IMR-90 (cell line): ENCODE measurements at regions not wholly inside any gene's neighbourhood (a gene's known extent, or its start where the extent isn't known, plus 50 kb on each side); places are given as distances from the start of the nearest gene placed in this dataset.

Experiments used
- ATAC-seq: fragments of 200-7000 bp; cut with Tn5 transposase; 2 replicates; pipeline ENCODE4 v1.9.1; 2020; ENCODE audit warnings: low read depth, mild to moderate bottlenecking, moderate library complexity
- BruUV-seq: library from RNA; stranded (reverse); fragments of 400-500 nt; replicated peaks from 2 replicates; lab custom pipeline; 2021; lab: Mats Ljungman, UMichigan
- CTCF ChIA-PET: fragments of 300-600 bp; formaldehyde crosslinking; extraction: SDS; loops from one replicate; lab custom pipeline; 2021; ENCODE audit warnings: antibody characterized with exemption; lab: Yijun Ruan, JAX
- POLR2A ChIA-PET: fragments of 300-600 bp; sonication (Branson Sonifier 250); formaldehyde crosslinking; loops from one replicate; lab custom pipeline; 2022; ENCODE audit warnings: antibody characterized with exemption; ENCODE audit not compliant: unreplicated experiment; lab: Charles Lee
- DNase-seq: peaks from one replicate; pipeline ENCODE4 v3.0.0; 2013
- H2AFZ ChIP-seq: replicated peaks from 2 replicates; pipeline ENCODE3; 2013; ENCODE audit warnings: low read length, mild to moderate bottlenecking; ENCODE audit not compliant: poor library complexity
- H2AK5ac ChIP-seq: 2 replicates; pipeline ENCODE4 v1.6.1; 2013; ENCODE audit warnings: low read depth, low read length, inconsistent platforms
- H2AK9ac ChIP-seq: replicated peaks from 2 replicates; pipeline ENCODE3; 2013; ENCODE audit warnings: mild to moderate bottlenecking, low read depth, low read length, moderate library complexity; ENCODE audit not compliant: poor library complexity
- H2BK120ac ChIP-seq: 2 replicates; pipeline ENCODE4 v1.6.1; 2013; ENCODE audit warnings: low read depth, low read length, inconsistent platforms
- H2BK15ac ChIP-seq: 3 replicates; pipeline ENCODE4 v1.6.1; 2013; ENCODE audit warnings: low read depth, low read length, inconsistent platforms
- H2BK20ac ChIP-seq: 2 replicates; pipeline ENCODE4 v1.6.1; 2013; ENCODE audit warnings: low read depth, mild to moderate bottlenecking, inconsistent platforms, low read length, moderate library complexity
- H2BK5ac ChIP-seq: 2 replicates; pipeline ENCODE4 v1.6.1; 2013; ENCODE audit warnings: mild to moderate bottlenecking, low read depth, low read length, inconsistent platforms; ENCODE audit not compliant: poor library complexity, severe bottlenecking
- H3K14ac ChIP-seq: replicated peaks from 2 replicates; pipeline ENCODE4 v1.6.1; 2013; ENCODE audit warnings: low read depth, low read length, inconsistent platforms
- H3K18ac ChIP-seq: 2 replicates; pipeline ENCODE4 v1.6.1; 2013; ENCODE audit warnings: low read depth, low read length, control low read depth
- H3K23ac ChIP-seq: 2 replicates; pipeline ENCODE4 v1.6.1; 2013; ENCODE audit warnings: low read depth, low read length, inconsistent platforms
- H3K27ac ChIP-seq: 2 replicates; pipeline ENCODE4 v1.5.1; 2013; ENCODE audit warnings: mild to moderate bottlenecking, control low read depth, low read length; ENCODE audit not compliant: insufficient read depth
- H3K27me3 ChIP-seq: 2 replicates; pipeline ENCODE4 v1.6.1; 2013; ENCODE audit warnings: low read length; ENCODE audit not compliant: control insufficient read depth, insufficient read depth
- H3K36me3 ChIP-seq: 2 replicates; pipeline ENCODE4 v1.6.1; 2013; ENCODE audit warnings: low read length, mixed read lengths; ENCODE audit not compliant: control insufficient read depth, insufficient read depth
- H3K4ac ChIP-seq: 2 replicates; pipeline ENCODE4 v1.6.1; 2013; ENCODE audit warnings: low read depth, low read length, inconsistent platforms
- H3K4me1 ChIP-seq: 2 replicates; pipeline ENCODE4 v1.6.1; 2013; ENCODE audit warnings: low read length, mixed read lengths; ENCODE audit not compliant: control insufficient read depth, insufficient read depth
- H3K4me2 ChIP-seq: 2 replicates; pipeline ENCODE4 v1.6.1; 2013; ENCODE audit warnings: low read depth, mild to moderate bottlenecking, control low read depth, low read length, moderate library complexity
- H3K4me3 ChIP-seq: 2 replicates; pipeline ENCODE4 v1.5.1; 2013; ENCODE audit warnings: low read depth, mild to moderate bottlenecking, control low read depth, low read length, moderate library complexity; ENCODE audit not compliant: insufficient read depth
- H3K56ac ChIP-seq: 2 replicates; pipeline ENCODE4 v1.6.1; 2013; ENCODE audit warnings: low read length, inconsistent platforms; ENCODE audit not compliant: insufficient read depth; ENCODE audit errors: extremely low read depth
- H3K79me1 ChIP-seq, 2 experiments: 2 replicates each; pipeline ENCODE4 v1.6.1; 2013; ENCODE audit warnings: low read length in 2 of 2, inconsistent platforms in 1 of 2, low read depth in 1 of 2
- H3K9ac ChIP-seq: 2 replicates; pipeline ENCODE4 v1.6.1; 2013; ENCODE audit warnings: low read depth, low read length, control low read depth
- H3K9me1 ChIP-seq: 2 replicates; pipeline ENCODE4 v1.6.1; 2013; ENCODE audit warnings: low read length, inconsistent platforms; ENCODE audit not compliant: insufficient read depth
- H3K9me3 ChIP-seq: 2 replicates; pipeline ENCODE4 v1.6.1; 2013; ENCODE audit warnings: low read length; ENCODE audit not compliant: control insufficient read depth, insufficient read depth
- H4K20me1 ChIP-seq: 2 replicates; pipeline ENCODE4 v1.6.1; 2013; ENCODE audit warnings: low read length, inconsistent platforms; ENCODE audit not compliant: insufficient read depth
- H4K5ac ChIP-seq: 2 replicates; pipeline ENCODE4 v1.6.1; 2013; ENCODE audit warnings: mild to moderate bottlenecking, low read depth, low read length, control low read depth
- H4K8ac ChIP-seq, 2 experiments: 2 replicates each; pipeline ENCODE4 v1.6.1; 2013; ENCODE audit warnings: low read depth in 2 of 2, low read length in 2 of 2, control low read depth in 1 of 2, inconsistent platforms in 1 of 2
- H4K91ac ChIP-seq: 2 replicates; pipeline ENCODE4 v1.6.1; 2013; ENCODE audit warnings: low read depth, low read length, inconsistent platforms; ENCODE audit not compliant: insufficient read depth
- CEBPB ChIP-seq: IDR thresholded peaks from 2 replicates; pipeline ENCODE4 v1.6.1; 2012; ENCODE audit warnings: low read depth, low read length, improper control_type of control experiment
- MXI1 ChIP-seq: IDR thresholded peaks from 2 replicates; pipeline ENCODE4 v1.6.1; 2012; ENCODE audit warnings: low read depth, mild to moderate bottlenecking, low read length, moderate library complexity, borderline replicate concordance
- POLR2A ChIP-seq: IDR thresholded peaks from 2 replicates; pipeline ENCODE4 v1.6.1; 2012; ENCODE audit warnings: mild to moderate bottlenecking, low read depth, low read length
- WGBS, 2 experiments: methylation state at CpG; one replicate each; pipeline versions ENCODE4 v1.1.5 to v1.1.7; 2013; ENCODE audit warnings: missing lambda C conversion rate in 2 of 2; ENCODE audit not compliant: insufficient read length in 1 of 2; ENCODE audit errors: extremely low coverage in 2 of 2; 5-methylcytosine and 5-hydroxymethylcytosine counted together
- dilution Hi-C: fragments of 300-500 bp; cut with HindIII; formaldehyde crosslinking; loops from one replicate; pipeline ENCODE4 v1.14.3; 2018; ENCODE audit warnings: low sequenced_read_pairs; ENCODE audit not compliant: unreplicated experiment
- in situ Hi-C: fragments of 300-500 bp; cut with MboI; formaldehyde crosslinking; loops from 3 replicates; pipeline ENCODE4 v1.14.3; 2019; ENCODE audit warnings: low sequenced_read_pairs, inconsistent platforms, mixed read lengths
- intact Hi-C: fragments of 100-400 bp; cut with micrococcal nuclease; formaldehyde crosslinking; loops from 2 replicates; pipeline ENCODE4 v1.10.0; 2022
- TF ChIP-seq, protein P1 (sequence below): conservative IDR thresholded peaks from 2 replicates; pipeline ENCODE4 v1.5.1; 2012; ENCODE audit warnings: mild to moderate bottlenecking, low read depth, low read length, improper control_type of control experiment

DNA sequence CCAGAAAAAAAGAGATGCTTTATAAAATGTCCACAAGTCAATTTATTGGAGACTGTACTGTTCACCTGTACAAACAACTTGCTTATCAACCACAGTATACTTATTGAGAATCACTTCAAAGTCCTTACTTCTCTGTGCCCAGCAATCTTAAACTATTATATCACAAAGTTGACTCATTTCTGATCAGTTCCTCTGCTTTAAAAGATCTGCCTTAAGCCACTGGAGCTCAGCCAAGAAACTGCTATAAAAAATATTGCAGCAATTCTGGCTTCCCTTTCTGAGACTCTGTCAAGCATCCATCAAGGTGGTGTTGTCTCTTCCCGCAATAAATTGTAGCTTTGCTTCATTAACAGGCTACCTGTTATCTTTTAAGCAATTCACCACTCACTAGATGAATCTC, 375.2 kb upstream of the SPHKAP start:
- H3K36me3 ChIP-seq, result no peaks in the 10 kb centered on the region
- no peak overlapping the region for H3K23ac ChIP-seq
- no peak for TF ChIP-seq MXI1
- TF ChIP-seq CEBPB, result no peak
- no peak for TF ChIP-seq POLR2A
- TF ChIP-seq, protein P1, sequence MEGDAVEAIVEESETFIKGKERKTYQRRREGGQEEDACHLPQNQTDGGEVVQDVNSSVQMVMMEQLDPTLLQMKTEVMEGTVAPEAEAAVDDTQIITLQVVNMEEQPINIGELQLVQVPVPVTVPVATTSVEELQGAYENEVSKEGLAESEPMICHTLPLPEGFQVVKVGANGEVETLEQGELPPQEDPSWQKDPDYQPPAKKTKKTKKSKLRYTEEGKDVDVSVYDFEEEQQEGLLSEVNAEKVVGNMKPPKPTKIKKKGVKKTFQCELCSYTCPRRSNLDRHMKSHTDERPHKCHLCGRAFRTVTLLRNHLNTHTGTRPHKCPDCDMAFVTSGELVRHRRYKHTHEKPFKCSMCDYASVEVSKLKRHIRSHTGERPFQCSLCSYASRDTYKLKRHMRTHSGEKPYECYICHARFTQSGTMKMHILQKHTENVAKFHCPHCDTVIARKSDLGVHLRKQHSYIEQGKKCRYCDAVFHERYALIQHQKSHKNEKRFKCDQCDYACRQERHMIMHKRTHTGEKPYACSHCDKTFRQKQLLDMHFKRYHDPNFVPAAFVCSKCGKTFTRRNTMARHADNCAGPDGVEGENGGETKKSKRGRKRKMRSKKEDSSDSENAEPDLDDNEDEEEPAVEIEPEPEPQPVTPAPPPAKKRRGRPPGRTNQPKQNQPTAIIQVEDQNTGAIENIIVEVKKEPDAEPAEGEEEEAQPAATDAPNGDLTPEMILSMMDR, result no peak
- no peak overlapping the region for H4K8ac ChIP-seq
- no peaks in the 10 kb centered on the region for H3K9me1 ChIP-seq
- H3K4ac ChIP-seq, result no peak overlapping the region
- no peak overlapping the region for H2AFZ ChIP-seq
- in situ Hi-C loops (no loop called here), intact Hi-C loops (no loop called here), dilution Hi-C loops (no loop called here)
- no peak overlapping the region for H2AK9ac ChIP-seq
- H3K9ac ChIP-seq, result no peak overlapping the region
- H3K4me1 ChIP-seq, result no peaks in the 10 kb centered on the region
- H3K56ac ChIP-seq, result no peak overlapping the region
- no peak overlapping the region for H2BK120ac ChIP-seq
- H4K20me1 ChIP-seq, result no peaks in the 10 kb centered on the region
- H3K18ac ChIP-seq, result no peak overlapping the region
- H3K27ac ChIP-seq, result no peak overlapping the region
- H3K4me3 ChIP-seq, result no peak overlapping the region
- no peak overlapping the region for H3K14ac ChIP-seq
- no peak for ATAC-seq
- peaks cover 3% of the 10 kb centered on the region; the same call in 1 of the 2 replicates for H3K9me3 ChIP-seq
- no peak overlapping the region for H2BK15ac ChIP-seq
- no CpG with 5 or more reads among the region's 1 CpG for WGBS, 2 experiments
- no peak overlapping the region for H2BK20ac ChIP-seq
- H4K5ac ChIP-seq, result no peak overlapping the region
- ChIA-PET CTCF (no interaction called here), POLR2A (no interaction called here)
- no peaks in the 10 kb centered on the region for H3K27me3 ChIP-seq
- BruUV-seq, result no TSS peak
- no peak overlapping the region for H3K4me2 ChIP-seq
- H3K79me1 ChIP-seq, result no peaks in the 10 kb centered on the region
- H4K91ac ChIP-seq, result no peak overlapping the region
- no peak overlapping the region for H2AK5ac ChIP-seq
- peak; percentile 2 for DNase-seq
- no peak overlapping the region for H2BK5ac ChIP-seq
